Fibroblast of pulmonary artery (primary cell): ENCODE measurements at regions not wholly inside any gene's neighbourhood (a gene's known extent, or its start where the extent isn't known, plus 50 kb on each side); places are given as distances from the start of the nearest gene placed in this dataset.

Experiments
- DNase-seq: peaks from one replicate; pipeline ENCODE4 v3.0.0-alpha.2; 2010; ENCODE audit warnings: low read depth
- H3K4me3 ChIP-seq: replicated peaks from 2 replicates; pipeline ENCODE4 v1.5.1; 2011; ENCODE audit warnings: low read depth, mild to moderate bottlenecking, control low read depth, low read length, moderate library complexity
- CTCF ChIP-seq: IDR thresholded peaks from 2 replicates; pipeline ENCODE4 v1.5.1; 2011; ENCODE audit warnings: mild to moderate bottlenecking, control low read depth, low read length, inconsistent platforms; ENCODE audit errors: missing control alignments

GRCh38 chr20:59376109-59376841, 75.9 kb downstream of the EDN3 start:
- no peak for TF ChIP-seq CTCF
- no peak overlapping the region for H3K4me3 ChIP-seq
- DNase-seq = no peak

GRCh38 chr20:59376998-59377397, 76.6 kb downstream of the EDN3 start:
- DNase-seq = no peak
- TF ChIP-seq CTCF = no peak
- no peak overlapping the region for H3K4me3 ChIP-seq

GRCh38 chr20:59377842-59378241, 77.4 kb downstream of the EDN3 start:
- DNase-seq = no peak
- TF ChIP-seq CTCF = no peak
- no peak overlapping the region for H3K4me3 ChIP-seq

- DNase-seq = no peak
- H3K4me3 ChIP-seq = no peak overlapping the region
- no peak for TF ChIP-seq CTCF
These were observed 78.0 kb downstream of the EDN3 start for GRCh38 chr20:59378396-59378795.

- no peak overlapping the region for H3K4me3 ChIP-seq
- no peak for DNase-seq
- TF ChIP-seq CTCF = no peak
These were observed 78.6 kb downstream of the EDN3 start for GRCh38 chr20:59378966-59379365.

GRCh38 chr20:59381689-59382088, 81.3 kb downstream of the EDN3 start:
- DNase-seq = no peak
- no peak for TF ChIP-seq CTCF
- no peak overlapping the region for H3K4me3 ChIP-seq

GRCh38 chr20:59382157-59382725, 81.8 kb downstream of the EDN3 start:
- no peak for DNase-seq
- H3K4me3 ChIP-seq = no peak overlapping the region
- no peak for TF ChIP-seq CTCF
